ENCODE measurements at regions not wholly inside any gene's neighbourhood (a gene's known extent, or its start where the extent isn't known, plus 50 kb on each side); places are given as distances from the start of the nearest gene placed in this dataset.

- no peak for TF ChIP-seq ZFX (IDR thresholded peaks at IDR 0.05)
- TF ChIP-seq, protein P1, sequence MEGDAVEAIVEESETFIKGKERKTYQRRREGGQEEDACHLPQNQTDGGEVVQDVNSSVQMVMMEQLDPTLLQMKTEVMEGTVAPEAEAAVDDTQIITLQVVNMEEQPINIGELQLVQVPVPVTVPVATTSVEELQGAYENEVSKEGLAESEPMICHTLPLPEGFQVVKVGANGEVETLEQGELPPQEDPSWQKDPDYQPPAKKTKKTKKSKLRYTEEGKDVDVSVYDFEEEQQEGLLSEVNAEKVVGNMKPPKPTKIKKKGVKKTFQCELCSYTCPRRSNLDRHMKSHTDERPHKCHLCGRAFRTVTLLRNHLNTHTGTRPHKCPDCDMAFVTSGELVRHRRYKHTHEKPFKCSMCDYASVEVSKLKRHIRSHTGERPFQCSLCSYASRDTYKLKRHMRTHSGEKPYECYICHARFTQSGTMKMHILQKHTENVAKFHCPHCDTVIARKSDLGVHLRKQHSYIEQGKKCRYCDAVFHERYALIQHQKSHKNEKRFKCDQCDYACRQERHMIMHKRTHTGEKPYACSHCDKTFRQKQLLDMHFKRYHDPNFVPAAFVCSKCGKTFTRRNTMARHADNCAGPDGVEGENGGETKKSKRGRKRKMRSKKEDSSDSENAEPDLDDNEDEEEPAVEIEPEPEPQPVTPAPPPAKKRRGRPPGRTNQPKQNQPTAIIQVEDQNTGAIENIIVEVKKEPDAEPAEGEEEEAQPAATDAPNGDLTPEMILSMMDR (conservative IDR thresholded peaks at IDR 0.05) = no peak
- no peak overlapping the region for H3K27ac ChIP-seq
Observed at GRCh38 chr5:8912106-8912505, 633.8 kb downstream of the SEMA5A start.

GRCh38 chr5:8913522-8913921 is 632.4 kb downstream of the SEMA5A start:
- TF ChIP-seq ZFX (IDR thresholded peaks at IDR 0.05) = no peak
- TF ChIP-seq, protein P1 (conservative IDR thresholded peaks at IDR 0.05) = no peak
- no peak overlapping the region for H3K27ac ChIP-seq

GRCh38 chr5:8919096-8919495 is 626.8 kb downstream of the SEMA5A start:
- no peak for TF ChIP-seq ZFX (IDR thresholded peaks at IDR 0.05)
- TF ChIP-seq, protein P1 (conservative IDR thresholded peaks at IDR 0.05) = no peak
- no peak overlapping the region for H3K27ac ChIP-seq

DNA sequence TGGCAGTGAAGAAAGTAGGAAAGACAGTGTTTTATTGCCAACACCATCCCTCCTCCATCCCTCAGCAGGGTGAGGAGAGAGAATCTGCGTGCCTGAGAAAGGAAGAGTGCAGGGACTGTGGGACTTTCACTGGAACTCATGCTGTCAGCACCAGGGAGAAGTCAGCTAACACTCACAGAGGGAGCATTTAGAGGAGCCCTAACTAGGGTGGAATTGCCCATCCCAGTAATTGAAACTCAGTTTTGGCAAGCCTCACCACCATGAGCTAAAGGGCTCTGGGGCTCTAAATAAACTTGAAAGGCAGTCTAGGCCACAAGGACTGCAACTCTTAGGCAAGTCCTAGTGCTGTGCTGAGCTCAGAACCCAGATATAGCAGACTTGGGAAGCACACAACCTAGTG is 622.3 kb downstream of the SEMA5A start:
- no peak overlapping the region for H3K27ac ChIP-seq
- TF ChIP-seq, protein P1 (conservative IDR thresholded peaks at IDR 0.05) = no peak
- TF ChIP-seq ZFX (IDR thresholded peaks at IDR 0.05) = no peak

- no peak for TF ChIP-seq ZFX (IDR thresholded peaks at IDR 0.05)
- TF ChIP-seq, protein P1 (conservative IDR thresholded peaks at IDR 0.05) = no peak
- H3K27ac ChIP-seq = no peak overlapping the region
Observed at GRCh38 chr5:8924054-8924793, 621.7 kb downstream of the SEMA5A start.

DNA sequence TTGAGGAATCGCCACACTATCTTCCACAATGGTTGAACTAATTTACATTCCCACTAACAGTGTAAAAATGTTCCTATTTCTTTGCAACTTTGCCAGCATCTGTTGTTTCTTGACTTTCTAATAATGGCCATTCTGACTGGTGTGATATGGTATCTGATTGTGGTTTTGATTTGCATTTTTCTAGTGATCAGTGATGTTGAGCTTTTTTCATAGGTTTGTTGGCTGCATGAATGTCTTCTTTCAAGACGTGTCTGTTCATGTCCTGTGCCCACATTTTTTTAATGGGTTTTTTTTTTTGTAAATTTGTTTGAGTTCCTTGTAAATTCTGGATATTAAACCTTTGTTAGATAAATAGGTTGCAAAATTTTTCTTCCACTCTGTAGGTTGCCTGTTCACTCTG is 615.9 kb downstream of the SEMA5A start:
- H3K27ac ChIP-seq = no peak overlapping the region
- TF ChIP-seq ZFX (IDR thresholded peaks at IDR 0.05) = no peak
- TF ChIP-seq, protein P1 (conservative IDR thresholded peaks at IDR 0.05) = no peak

- no peak for TF ChIP-seq ZFX (IDR thresholded peaks at IDR 0.05)
- TF ChIP-seq, protein P1 (conservative IDR thresholded peaks at IDR 0.05) = no peak
- no peak overlapping the region for H3K27ac ChIP-seq
Observed at GRCh38 chr5:8934455-8934854, 611.4 kb downstream of the SEMA5A start.

Data from C4-2B (cell line).